ENCODE measurements at regions not wholly inside any gene's neighbourhood (a gene's known extent, or its start where the extent isn't known, plus 50 kb on each side); places are given as distances from the start of the nearest gene placed in this dataset.
"Not testable (repeated sequence)": the region's sequence is repeated elsewhere in the genome, so short reads cannot be mapped to it uniquely, and the experiment has no call there.

DNA sequence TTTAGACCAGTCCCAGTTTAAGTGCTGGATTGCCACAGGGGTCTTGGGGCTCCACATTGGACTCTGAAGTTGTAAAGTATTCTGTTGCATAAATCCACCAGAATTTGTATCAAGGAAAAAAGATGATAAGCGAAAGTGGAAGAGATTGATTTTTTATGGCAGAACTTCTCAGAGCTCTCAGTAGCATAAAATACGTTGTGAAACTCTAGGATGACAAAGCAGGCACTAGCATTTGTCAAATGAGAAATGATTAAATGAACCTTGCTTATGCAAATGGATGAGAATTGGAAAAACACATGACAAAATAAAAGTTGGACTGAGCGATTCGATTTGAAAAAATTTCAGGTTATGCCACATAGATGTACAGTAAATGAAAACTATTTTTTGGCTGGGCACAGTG, 253.8 kb upstream of the RAB4A start:
- FAIRE-seq, result no peak

DNA sequence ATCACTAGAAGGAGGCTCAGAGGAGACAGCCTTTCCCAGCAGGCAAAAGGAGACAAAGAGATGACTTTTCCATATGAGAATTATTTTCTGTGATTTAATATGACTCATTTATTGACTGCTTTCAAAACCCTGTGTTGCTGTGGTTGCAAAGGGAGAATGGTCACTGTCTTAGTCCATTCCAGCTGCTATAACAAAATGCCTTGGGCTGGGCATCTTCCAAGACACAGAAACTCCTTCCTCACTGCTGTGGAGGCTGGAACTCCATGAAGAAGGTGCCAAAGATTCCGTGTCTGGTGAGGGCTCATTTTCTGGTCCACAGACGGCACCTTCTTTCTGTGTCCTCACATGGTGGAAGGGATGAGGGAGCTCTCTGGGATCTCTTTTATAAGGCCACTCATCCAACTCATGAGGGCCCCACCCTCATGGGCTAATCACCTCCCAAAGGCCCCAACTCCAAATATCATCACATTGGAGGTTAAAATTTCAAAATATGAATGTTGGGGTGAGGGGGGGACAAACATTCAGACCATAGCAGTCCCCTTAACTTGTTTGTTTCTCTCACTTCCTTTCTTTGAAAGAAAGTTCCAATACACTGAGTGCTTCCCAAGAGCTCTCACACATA, 252.1 kb upstream of the RAB4A start:
- no peak for FAIRE-seq

DNA sequence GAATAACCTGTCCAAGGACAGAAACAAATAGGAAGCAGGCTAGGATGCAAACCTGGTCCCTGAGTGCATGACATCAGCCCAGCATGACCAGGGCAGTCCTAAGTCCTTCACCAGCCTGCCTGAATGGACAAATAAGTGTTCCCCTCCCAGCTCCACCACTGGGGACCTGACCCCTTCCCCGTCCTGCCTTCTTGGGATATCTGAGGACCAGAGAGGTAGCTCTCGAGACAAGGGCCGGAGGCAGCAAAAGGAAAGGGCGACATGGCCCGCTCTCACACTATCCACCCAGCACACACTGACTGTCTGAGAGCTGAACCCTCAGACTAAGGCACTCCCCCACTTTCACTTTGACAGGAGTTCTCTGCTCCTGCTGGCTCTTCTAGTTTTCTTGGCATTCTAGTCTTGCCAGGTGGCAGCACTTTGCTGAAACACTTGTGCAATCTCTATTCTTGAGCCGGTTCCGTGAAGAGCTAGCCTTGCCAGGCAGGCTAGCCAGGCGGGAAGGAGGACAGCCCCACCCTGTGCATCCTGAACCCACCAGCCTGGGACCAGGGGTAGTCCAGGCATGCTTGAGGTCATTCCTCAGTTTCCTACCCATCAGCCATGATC, 251.1 kb upstream of the RAB4A start:
- no peak for FAIRE-seq

DNA sequence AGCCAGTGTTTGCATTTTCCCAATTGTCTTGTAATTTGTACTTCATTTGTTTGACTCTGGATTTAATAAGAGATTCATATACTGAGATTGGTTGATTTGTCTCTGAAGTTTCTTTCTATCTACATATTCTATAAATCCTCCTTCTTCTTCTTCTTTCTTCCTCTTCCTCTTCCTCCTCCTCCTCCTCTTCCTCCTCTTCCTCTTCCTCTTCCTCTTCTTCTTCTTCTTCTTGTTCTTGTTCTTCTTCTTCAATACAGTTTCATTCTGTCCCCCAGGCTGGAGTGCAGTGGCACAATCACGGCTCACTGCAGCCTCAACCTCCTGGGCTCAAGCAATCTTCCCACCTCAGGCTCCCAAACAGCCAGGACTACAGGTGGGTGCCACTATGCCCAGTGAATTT, 249.9 kb upstream of the RAB4A start:
- FAIRE-seq, result not testable (repeated sequence)

DNA sequence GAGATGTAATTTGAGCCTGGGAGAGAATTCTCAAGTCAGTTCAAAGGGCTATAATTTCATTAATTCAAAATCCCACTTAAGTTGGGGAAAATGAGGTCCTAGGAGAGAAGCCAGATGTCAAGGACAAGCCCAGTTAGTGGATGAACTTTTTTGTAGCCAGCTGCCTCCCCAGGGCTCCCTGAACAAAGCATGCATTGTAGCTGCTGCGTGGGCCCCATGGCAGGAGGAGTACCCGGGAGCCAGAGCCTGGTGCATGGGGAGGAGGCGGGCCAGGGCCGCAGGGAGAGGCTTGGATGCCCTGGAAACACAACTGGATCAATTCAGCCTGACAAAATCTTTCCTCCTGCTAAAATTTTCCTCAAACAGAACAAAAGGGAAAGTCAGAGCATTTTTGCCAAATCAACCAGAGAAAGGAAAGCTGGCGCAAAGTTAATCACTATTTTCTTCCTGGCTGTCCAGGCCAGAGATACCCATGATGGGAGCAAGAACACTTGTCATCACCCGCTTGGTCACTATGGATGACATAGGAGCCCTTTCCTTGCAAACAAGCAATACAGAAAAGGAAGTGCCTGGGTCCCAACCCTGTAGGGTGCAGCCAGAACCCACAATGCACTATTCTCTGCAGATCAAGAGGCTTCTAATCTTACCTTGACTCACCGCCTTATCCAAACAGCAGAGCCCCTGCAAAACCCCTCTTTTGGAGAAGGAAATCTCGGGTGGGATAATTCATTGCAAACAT, 248.1 kb upstream of the RAB4A start:
- no peak for FAIRE-seq

DNA sequence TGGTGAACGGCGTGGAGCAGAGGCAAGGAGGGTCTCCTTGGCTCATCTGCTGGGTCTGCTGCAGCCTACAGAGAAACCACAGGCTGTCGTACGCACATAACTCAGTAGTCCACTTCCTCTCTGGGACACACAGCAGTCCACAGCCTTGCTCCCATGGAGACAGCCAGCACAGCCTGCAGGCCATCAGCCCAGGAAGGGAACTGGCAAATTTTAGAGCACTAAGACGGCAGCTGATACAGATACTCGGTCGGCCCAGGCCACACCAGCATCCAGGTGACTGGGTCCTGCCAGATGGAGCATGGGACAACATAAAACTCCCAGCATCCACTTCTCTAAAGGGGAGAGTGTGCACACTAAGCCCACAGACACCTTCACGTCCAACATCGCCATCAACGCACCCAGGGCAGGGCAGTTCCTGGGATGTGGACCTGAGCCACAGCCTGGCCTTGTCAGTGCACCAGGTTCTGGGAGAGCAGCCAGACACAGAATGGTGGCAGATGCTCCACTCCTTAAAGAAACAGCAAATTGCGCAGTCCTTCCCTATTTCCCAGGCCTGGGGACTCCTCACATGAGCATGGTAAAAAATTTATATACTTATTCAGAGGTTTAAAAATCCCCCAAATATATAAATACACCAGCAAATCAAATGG, 247.1 kb upstream of the RAB4A start:
- FAIRE-seq, result no peak

DNA sequence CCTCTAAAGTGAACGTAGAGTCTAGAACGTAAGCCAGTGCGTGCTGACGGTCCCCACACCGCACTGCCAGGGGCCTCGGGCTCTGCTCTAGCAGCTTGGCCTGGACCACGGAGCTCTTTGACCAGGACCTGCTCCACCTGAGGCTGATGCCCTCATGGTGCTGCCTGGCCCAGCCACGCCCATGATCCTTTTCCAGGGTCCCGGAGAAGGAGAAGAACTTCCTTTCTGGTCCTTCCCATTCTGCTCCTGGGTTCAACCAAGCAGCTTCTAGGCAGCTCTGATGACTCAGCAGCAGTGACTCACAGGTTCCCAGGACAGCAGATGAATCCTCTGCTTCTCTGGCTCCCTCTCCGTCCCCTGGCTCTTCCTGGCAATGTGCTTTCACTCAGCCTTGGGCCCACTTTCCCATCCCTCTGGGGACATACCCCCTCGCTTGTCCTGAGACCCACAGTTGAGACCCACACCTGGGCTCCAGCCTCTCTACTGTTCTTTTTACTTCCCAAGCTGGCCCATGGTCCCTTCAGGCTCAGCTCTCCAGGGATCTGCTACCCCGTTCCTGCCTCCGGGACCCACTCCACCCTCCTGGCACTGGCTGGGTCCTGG, 246.3 kb upstream of the RAB4A start:
- FAIRE-seq, result no peak

DNA sequence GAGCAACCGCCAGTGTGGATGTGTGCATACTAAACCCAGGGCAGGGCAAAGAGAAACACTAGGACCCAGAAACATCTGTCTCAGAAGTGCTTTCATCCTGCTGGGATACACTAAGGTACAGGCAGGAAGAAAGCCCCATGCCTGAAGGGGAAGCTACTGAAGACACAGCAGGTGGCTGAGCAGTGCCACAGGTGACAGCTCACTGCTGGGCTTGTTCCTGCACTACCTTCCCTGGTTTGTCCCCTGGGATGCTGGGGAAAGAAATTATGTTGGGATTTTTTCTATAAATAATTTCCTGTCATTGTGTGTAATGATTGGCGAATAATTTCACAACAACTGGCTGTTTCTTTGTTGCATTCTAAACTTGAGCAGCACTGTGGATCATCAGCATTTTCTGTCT, 245.3 kb upstream of the RAB4A start:
- FAIRE-seq, result no peak

DNA sequence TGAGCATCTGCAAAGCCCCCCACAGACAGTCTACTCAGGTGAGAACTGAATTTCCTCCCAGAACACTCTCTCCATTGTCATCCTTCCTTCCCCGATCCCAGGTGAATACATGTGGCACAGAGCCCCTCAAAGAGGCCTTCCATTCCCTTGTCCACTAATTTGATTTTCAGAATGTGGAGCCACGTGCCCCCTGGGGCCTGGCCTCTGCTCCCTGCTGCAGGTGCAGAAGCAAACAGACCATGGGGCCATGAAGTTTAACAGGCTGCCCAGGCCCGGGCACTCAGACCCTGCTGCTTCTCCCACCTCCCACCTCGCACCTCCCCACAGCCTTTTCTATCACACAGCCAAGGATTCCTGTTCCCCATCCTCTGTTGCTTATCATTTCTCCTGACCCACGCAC, 243.8 kb upstream of the RAB4A start:
- no peak for FAIRE-seq

DNA sequence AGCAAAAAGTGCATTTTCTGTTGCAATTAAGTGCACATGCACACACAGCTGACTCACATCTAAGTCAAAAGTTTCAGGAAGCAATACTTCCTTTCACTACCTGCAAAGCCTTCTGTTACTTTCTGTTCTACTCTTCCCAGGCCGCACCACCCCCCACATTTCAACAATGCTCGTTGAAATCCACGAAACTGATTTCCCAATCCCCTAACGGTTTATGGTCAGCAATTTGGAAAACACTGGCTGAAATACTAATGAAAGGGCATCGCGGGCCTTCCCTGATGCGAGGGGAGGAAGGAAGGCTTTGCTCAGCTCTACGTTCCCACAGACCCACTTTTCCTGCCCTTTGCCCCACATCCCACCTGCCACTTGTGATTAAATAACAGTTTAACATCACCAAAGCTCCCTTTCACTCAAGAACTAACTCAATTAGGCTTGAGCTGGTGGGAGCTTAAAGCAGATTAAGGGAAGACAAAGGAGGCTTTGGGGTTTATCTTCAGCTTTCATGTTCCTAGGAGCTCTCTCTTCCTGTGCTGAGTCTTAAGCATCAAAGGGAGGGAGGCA, 243.2 kb upstream of the RAB4A start:
- no peak for FAIRE-seq

DNA sequence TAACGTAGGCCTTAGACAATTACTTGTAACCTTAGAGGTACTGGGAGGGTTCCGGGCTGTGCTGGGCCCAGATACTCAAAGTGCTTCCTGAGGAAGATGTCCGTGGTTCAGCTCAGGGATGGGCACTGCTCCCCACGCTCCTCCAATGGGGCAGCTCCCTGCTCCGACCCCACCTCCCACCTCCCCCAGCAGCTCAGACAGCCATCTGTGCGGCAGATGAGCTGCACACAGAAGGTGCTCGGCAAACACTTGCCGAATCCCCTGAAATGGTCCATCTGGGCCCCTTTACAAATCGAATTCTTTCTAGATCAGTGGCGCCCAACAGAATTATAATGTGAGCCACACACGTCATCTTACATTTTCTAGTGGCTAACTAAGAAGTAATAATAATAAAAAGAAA, 242.4 kb upstream of the RAB4A start:
- FAIRE-seq, result no peak

DNA sequence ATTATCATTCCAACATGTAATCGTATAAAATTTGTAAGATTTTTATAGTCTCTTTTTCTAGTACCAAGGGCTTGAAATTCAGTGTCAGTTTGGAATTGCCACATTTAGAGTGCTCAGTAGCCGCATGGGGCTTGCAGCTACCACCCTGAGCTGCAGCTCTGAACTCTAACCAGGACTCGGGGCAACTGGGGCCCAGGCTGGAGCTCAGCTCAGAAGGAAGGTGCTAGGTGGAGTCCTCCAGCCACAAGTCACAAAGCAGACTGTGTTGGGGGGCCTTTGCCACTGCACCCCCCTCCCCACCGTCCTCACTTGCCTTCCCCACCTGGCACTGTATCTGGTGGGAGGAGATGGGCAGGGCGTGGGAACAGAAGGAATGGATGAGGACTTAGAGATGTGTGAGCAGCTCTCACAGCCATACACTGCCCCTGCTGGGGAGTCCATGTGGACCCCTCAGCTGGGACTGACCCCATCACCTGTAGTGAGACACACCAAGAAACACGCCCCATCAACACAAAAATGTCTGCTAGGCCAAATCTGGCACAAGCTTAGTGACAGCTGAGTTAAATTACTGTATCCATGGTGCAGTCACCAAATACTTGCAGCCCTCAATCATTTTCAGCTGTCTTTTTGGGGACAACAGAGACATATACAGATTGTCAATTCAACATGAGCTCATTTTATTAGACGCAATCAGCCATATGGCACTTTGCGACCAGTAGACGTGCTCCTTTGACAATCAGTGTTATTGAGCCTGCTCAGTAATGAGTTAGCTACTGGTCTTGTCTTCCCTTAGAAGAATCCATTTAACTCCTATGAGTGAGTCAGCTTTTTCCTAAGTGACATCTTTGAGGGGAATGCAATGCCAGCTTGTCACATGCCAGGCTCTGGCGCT, 241.7 kb upstream of the RAB4A start:
- FAIRE-seq, result no peak

DNA sequence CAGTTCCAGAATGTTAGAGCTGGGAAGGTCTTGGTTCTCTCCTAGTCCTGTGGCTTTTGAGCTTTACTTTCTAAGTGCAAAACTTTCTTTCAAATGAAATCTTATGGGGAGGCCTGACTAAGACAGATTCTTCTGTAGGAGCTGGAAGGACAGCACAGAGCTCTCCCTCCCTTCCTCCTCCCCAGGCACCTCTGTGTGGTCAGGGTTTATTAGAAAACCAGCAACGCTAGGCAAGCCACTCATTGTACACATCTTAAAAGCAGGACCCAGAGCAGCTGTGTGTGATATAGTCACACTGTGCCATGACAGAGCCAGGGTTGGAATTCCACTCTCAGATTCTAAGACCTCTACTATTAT, 241.1 kb upstream of the RAB4A start:
- no peak for FAIRE-seq

DNA sequence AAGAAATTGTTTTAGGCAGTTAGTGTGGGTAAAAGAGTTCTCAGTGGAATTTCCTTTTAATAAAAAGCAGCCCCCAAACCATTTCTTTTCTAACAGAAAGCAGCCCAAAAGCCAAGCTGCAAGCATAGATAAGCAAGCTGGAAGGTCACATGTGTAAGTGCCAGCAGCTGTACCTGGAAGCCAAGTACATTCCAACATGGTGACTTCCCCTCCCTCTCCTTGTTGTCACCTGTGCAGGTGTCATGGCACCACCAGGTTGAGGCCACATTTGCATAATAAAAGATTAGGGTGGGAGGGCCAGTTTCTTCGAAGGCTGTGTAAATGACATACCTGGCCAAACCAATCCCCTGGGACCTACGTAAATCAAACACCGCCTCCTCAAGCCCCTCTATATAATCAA, 240.3 kb upstream of the RAB4A start:
- no peak for FAIRE-seq

DNA sequence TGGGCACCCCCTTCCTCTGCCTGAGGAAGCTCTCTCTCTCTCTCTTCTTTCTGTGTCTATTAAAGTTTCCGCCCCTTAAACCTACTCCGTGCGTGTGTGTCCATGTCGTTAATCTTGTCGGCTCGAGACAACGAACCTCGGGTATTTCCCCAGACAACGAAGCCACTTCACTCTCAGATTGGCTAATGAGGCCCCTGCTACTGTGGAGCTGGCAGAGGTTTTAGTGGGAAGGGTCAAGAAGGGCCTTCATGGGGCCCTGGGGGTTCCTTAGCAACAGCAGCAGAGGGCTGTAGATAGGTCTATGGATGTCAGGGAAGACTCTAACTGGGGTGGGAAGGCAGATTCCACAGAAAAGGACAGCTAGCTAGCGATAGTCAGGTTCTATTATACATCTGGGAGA, 239.8 kb upstream of the RAB4A start:
- no peak for FAIRE-seq

DNA sequence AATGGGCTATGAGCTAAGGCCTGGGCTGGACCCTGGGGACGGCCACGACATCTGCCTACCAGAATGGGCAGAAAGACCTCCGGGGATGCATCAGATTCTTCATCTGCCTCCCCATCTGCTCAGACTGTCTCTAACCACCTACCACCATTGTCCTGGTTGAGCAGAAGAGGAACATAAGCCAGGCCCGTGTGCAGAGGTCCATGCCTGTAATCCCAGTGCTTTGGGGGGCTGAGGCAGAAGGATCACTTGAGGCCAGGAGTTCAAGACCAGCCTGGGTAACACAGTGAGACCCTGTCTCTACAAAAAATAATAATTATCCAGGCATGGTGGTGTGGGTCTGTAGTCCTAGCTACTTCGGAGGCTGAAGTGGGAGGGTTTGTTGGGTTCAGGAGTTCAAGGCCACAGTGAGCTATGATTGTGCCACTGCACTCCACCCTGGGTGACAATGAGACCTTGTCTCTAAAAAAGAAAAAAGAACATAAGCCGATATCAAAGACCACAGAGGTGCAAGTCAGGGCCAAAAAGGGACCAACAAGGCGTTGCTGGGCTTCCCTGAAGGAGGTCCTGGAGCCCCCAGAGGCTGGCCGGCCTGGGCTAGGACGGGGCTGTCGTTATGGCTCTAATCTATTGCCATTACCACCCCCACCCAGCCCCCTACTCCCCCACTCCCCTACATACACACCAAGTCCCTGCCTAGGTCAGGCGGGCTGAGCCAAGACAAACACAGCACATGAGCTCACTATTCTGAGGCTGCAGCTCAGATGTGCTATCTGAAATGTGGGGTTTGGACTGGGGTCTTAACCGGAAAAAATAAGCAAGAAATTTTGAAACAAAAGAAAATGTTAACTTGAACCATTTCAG, 239.2 kb upstream of the RAB4A start:
- no peak for FAIRE-seq

DNA sequence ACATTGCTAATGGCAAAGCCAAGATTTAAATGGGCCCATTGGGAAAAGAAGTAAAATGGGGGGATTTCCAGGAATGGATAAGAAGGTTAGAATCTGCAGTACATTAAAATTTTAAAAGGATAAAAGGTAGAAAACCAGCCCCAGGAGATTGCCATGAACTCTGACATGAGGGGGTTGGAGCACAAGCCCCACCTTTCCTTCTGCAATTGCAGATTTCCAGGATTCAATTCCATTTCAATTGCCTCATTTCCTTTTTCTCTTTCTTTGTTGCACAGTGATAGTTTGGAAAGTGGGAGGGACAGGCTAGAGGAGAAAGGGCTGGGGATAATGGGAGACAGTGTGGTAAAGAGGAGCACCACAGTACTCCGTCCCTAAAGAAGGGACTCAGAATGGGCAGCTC, 238.5 kb upstream of the RAB4A start:
- no peak for FAIRE-seq

DNA sequence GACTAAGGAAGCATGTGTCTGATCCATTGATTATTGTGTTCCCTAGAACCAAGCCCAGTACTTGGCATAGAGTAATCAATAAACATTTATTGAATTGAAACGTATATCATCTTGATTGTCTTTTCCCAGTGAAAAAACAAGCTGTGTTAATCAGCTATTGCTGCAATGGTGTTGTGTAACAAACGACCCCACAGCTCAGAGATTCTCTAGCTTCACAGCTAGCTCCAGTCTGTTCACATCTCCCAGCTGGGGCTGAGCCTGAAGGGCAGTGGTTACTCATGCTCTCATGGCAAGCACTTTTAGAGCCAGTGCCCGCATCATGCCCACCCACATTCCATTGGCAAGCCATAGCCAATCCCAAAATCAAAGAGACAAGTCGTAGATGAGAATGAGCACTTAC, 237.4 kb upstream of the RAB4A start:
- no peak for FAIRE-seq

DNA sequence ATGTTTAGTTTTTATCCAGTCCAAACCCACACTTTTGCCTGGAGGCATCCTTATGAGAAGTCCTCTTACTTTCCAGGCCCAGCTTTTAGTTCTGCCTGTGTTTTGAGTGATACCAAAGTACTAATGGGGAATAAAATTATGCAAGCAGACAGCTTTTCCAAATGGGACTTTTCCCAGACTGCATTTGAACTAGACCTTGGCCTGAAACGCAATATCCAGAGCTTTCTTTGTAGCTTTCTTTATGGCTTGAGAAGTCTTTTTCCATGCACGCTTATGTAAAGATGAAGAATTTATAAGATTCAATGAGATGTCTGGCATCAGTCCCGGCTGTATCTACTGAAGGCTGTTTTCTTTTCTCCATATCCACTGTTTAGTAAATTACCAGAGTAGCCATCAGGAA, 236.6 kb upstream of the RAB4A start:
- no peak for FAIRE-seq

DNA sequence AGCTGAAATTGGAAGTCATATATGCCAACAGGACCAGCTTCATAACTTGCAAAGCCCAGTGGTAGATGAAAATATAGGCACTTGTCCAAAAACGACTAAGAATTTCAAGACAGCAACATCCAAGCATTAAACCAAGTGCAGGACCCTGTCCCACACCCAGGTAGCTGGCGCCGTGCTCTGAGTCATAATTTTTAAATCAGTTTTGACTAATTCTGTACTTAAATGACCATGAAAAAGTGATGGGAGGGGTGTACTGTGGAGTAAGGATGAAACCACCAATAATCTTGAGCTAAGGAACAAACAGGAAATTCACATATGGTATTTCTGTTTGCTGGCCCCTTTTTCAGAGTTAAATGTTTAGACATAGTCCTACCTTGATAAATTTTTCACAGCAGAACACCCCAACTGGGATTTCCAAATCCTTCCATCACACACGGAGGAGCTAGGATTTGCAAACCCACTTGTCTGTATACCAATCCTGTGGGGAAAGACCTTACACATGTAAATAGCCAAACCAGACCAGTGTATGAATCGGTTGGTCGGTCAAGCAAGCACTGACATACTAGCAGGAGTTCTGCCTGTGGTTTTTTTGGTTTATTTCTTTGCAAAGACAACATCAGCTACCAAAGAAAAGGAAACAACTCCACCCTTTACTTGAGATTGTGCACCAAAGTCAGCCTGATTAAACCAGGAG, 235.7 kb upstream of the RAB4A start:
- no peak for FAIRE-seq

DNA sequence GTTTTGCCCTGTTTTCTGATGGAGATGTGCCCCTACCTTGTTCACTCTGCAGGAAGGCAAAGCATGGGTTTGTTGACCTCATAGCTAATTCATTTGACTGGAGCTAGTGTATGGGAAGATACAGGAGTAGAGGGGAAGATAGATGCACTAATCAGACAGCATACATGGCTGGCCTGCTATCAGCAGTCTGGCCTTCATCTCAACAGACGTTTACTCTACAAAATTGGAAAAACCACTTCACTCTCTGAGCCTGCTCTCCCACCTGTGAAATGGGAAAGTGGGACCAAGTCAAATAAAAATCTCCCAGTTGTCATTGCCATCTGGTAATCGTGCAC, 235.2 kb upstream of the RAB4A start:
- FAIRE-seq, result no peak
